HG02588 (cell line): ENCODE measurements at regions not wholly inside any gene's neighbourhood (a gene's known extent, or its start where the extent isn't known, plus 50 kb on each side); places are given as distances from the start of the nearest gene placed in this dataset.

ENCODE experiments used
- ATAC-seq: cut with Tn5 transposase; IDR thresholded peaks from one replicate; pipeline ENCODE4 v1.9.1; 2021; ENCODE audit warnings: mild to moderate bottlenecking, moderate library complexity; ENCODE audit not compliant: unreplicated experiment

GRCh38 chr1:116322752-116323405 is 50.2 kb upstream of the ATP1A1 start:
- ATAC-seq: no peak
